RWPE2 (cell line): ENCODE measurements at regions not wholly inside any gene's neighbourhood (a gene's known extent, or its start where the extent isn't known, plus 50 kb on each side); places are given as distances from the start of the nearest gene placed in this dataset.

Experiments used
- ATAC-seq: fragments of 200-7000 bp; cut with Tn5 transposase; 3 replicates; pipeline ENCODE4 v1.9.1; 2021; ENCODE audit warnings: low read depth
- DNase-seq: peaks from one replicate; pipeline ENCODE4 v3.0.0-alpha.2; 2020; ENCODE audit warnings: low spot score
- H3K27ac ChIP-seq: fragments of 450-650 bp; 2 replicates; pipeline ENCODE4 v1.5.1; 2017; ENCODE audit warnings: mild to moderate bottlenecking; ENCODE audit not compliant: poor library complexity, severe bottlenecking
- H3K27me3 ChIP-seq: fragments of 250-450 bp; sonication (Bioruptor Pico); 2 replicates; pipeline ENCODE4 v1.5.1; 2021; ENCODE audit warnings: mild to moderate bottlenecking, moderate library complexity; ENCODE audit not compliant: insufficient read depth, poor library complexity, severe bottlenecking
- H3K36me3 ChIP-seq: fragments of 250-450 bp; sonication (Bioruptor Pico); 2 replicates; pipeline ENCODE4 v1.5.1; 2020; ENCODE audit warnings: low read depth, mild to moderate bottlenecking, moderate library complexity
- H3K4me1 ChIP-seq: fragments of 250-450 bp; sonication (Bioruptor Pico); 2 replicates; pipeline ENCODE4 v1.5.1; 2021; ENCODE audit warnings: mild to moderate bottlenecking, moderate library complexity; ENCODE audit not compliant: insufficient read depth, poor library complexity, severe bottlenecking
- H3K4me3 ChIP-seq: fragments of 250-450 bp; sonication (Bioruptor Pico); 2 replicates; pipeline ENCODE4 v1.5.1; 2021; ENCODE audit warnings: mild to moderate bottlenecking, moderate library complexity; ENCODE audit not compliant: severe bottlenecking
- H3K9me3 ChIP-seq: fragments of 250-450 bp; sonication (Bioruptor Pico); 2 replicates; pipeline ENCODE4 v1.5.1; 2021; ENCODE audit warnings: mild to moderate bottlenecking, moderate library complexity; ENCODE audit not compliant: severe bottlenecking
- CTCF ChIP-seq: fragments of 450-650 bp; IDR thresholded peaks from one replicate; pipeline ENCODE4 v1.5.1; 2017; ENCODE audit warnings: mild to moderate bottlenecking, moderate library complexity; ENCODE audit not compliant: poor library complexity, severe bottlenecking

- DNase-seq, result no peak
- no peak overlapping the region for H3K4me3 ChIP-seq
- H3K4me1 ChIP-seq, result no peaks in the 10 kb centered on the region
- H3K27ac ChIP-seq, result no peak overlapping the region
- H3K9me3 ChIP-seq, result no peaks in the 10 kb centered on the region
- H3K27me3 ChIP-seq, result peaks cover 14% of the 10 kb centered on the region
- TF ChIP-seq CTCF, result no peak
- ATAC-seq, result no peak
- no peaks in the 10 kb centered on the region for H3K36me3 ChIP-seq
Observed at GRCh38 chr13:59236309-59236919, 927.3 kb downstream of the DIAPH3 start.

GRCh38 chr13:59236944-59237343, 926.8 kb downstream of the DIAPH3 start:
- H3K9me3 ChIP-seq, result no peaks in the 10 kb centered on the region
- H3K27me3 ChIP-seq, result peaks cover 14% of the 10 kb centered on the region
- ATAC-seq, result no peak
- no peak overlapping the region for H3K4me3 ChIP-seq
- no peak for TF ChIP-seq CTCF
- no peak overlapping the region for H3K27ac ChIP-seq
- no peaks in the 10 kb centered on the region for H3K36me3 ChIP-seq
- no peaks in the 10 kb centered on the region for H3K4me1 ChIP-seq
- DNase-seq, result no peak

- DNase-seq, result no peak
- no peaks in the 10 kb centered on the region for H3K36me3 ChIP-seq
Observed at GRCh38 chr13:59247171-59247570, 916.6 kb downstream of the DIAPH3 start.

GRCh38 chr13:59250336-59251189, 913.2 kb downstream of the DIAPH3 start:
- Histone ChIP-seq H3K27ac (no peak overlapping the region), H3K27me3 (no peaks in the 10 kb centered on the region), H3K9me3 (no peaks in the 10 kb centered on the region), H3K36me3 (no peaks in the 10 kb centered on the region), H3K4me1 (no peaks in the 10 kb centered on the region), H3K4me3 (no peak overlapping the region)
- no peak for TF ChIP-seq CTCF
- no peak for ATAC-seq
- no peak for DNase-seq

More at GRCh38 chr13:59247171-59247570, 916.6 kb downstream of the DIAPH3 start:
- ATAC-seq, result no peak
- Histone ChIP-seq H3K27ac (no peak overlapping the region), H3K4me1 (no peaks in the 10 kb centered on the region), H3K4me3 (no peak overlapping the region), H3K27me3 (peaks cover 4% of the 10 kb centered on the region), H3K9me3 (no peaks in the 10 kb centered on the region)
- no peak for TF ChIP-seq CTCF
